Stomach (tissue), 4 donors: ENCODE measurements at regions not wholly inside any gene's neighbourhood (a gene's known extent, or its start where the extent isn't known, plus 50 kb on each side); places are given as distances from the start of the nearest gene placed in this dataset.

Experiments
- POLR2AphosphoS5 ChIP-seq, 3 donors: sonication (generic); formaldehyde crosslinking; IDR thresholded peaks; one replicate each; pipeline ENCODE4 v1.6.1; 2016; ENCODE audit warnings: antibody characterized with exemption in 3 of 3
- TF ChIP-seq, protein P1 (sequence below), 7 experiments: fragments of 450-650 bp in 4 of 7; fragments of 200-600 bp in 3 of 7; sonication (generic) in 3 of 7; IDR thresholded peaks; one replicate each; pipeline ENCODE4 v1.5.1; 2016 to 2019; ENCODE audit warnings: antibody characterized with exemption in 7 of 7, control low read depth in 2 of 7, mild to moderate bottlenecking in 1 of 7

- TF ChIP-seq POLR2AphosphoS5 (IDR thresholded peaks at IDR 0.05): no peak
- TF ChIP-seq, protein P1, sequence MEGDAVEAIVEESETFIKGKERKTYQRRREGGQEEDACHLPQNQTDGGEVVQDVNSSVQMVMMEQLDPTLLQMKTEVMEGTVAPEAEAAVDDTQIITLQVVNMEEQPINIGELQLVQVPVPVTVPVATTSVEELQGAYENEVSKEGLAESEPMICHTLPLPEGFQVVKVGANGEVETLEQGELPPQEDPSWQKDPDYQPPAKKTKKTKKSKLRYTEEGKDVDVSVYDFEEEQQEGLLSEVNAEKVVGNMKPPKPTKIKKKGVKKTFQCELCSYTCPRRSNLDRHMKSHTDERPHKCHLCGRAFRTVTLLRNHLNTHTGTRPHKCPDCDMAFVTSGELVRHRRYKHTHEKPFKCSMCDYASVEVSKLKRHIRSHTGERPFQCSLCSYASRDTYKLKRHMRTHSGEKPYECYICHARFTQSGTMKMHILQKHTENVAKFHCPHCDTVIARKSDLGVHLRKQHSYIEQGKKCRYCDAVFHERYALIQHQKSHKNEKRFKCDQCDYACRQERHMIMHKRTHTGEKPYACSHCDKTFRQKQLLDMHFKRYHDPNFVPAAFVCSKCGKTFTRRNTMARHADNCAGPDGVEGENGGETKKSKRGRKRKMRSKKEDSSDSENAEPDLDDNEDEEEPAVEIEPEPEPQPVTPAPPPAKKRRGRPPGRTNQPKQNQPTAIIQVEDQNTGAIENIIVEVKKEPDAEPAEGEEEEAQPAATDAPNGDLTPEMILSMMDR (IDR thresholded peaks at IDR 0.05): no peak
Measured at GRCh38 chr6:21928827-21929226, 335.3 kb downstream of the SOX4 start.
